ENCODE measurements at regions not wholly inside any gene's neighbourhood (a gene's known extent, or its start where the extent isn't known, plus 50 kb on each side); places are given as distances from the start of the nearest gene placed in this dataset.
"Not testable (repeated sequence)": the region's sequence is repeated elsewhere in the genome, so short reads cannot be mapped to it uniquely, and the experiment has no call there.

DNA sequence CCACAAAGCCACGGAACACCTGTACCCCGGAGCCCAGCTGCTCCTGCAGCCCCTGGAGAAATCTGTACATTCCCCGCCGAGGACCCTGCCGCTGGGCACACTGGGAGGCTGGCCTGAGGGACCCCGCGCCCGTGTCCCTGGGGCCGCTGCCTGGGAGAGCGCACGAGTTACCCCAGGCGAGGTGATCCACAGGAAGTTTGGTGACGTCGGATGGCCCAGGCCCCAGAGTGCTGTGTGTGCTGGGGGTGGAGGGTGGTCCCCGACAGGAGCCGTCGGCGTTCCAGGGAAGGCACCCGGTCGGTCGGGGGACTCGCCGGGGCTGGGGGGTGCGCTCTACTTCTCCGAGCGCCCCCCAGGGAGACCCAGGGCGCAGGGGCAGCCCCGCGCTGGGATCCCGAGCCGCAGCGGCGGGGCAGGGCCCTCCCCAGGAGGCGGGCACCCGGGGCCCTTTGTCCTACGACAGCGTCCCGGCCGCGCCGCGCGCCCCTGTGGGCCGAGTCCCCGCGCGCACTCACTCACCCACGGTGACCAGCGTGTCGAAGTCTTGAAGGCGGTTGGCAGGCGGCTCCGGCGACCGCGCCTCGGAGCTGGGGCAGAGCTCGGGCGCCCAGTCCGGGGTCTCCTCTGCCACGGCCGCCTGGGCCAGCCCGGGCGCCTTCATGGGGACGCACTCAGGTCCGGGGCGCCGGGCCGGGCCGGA is 129.5 kb upstream of the PRKX start:
- FAIRE-seq; in situ Hi-C loops (cut with MboI); H3K9me3 ChIP-seq (replicated peaks; ENCODE audit: control insufficient read depth, insufficient read depth, low read length); H3K27ac ChIP-seq (ENCODE audit: control insufficient read depth, insufficient read depth); H4K20me1 ChIP-seq (ENCODE audit: control insufficient read depth, insufficient read depth); POLR2A ChIA-PET; H3K4me2 ChIP-seq (ENCODE audit: control insufficient read depth, insufficient read depth); RAD21 ChIA-PET (ENCODE audit: unreplicated experiment); H3K36me3 ChIP-seq (ENCODE audit: control insufficient read depth in 2 of 2, insufficient read depth in 2 of 2, low read length in 1 of 2); intact Hi-C loops (cut with micrococcal nuclease; ENCODE audit: unreplicated experiment); H2AFZ ChIP-seq (ENCODE audit: control insufficient read depth, low read depth, low read length); BruUV-seq (replicated peaks); DNase-seq (ENCODE audit: low read depth, low spot score); H3K9ac ChIP-seq (ENCODE audit: control insufficient read depth, insufficient read depth, low read length); H3K4me1 ChIP-seq (ENCODE audit: control insufficient read depth, insufficient read depth, low read length); H3K79me2 ChIP-seq (ENCODE audit: control insufficient read depth, insufficient read depth, low read length); H3K27me3 ChIP-seq (replicated peaks in 1 of 2; ENCODE audit: control insufficient read depth in 2 of 2, insufficient read depth in 2 of 2, low read length in 1 of 2); SMC1A ChIA-PET (ENCODE audit: uncharacterized antibody, unreplicated experiment); CTCF ChIA-PET: not testable (repeated sequence)
- peak overlapping the region; percentile 50; the same call in 1 of the 2 replicates for H3K4me3 ChIP-seq
- 2% methylated on average over 24 of the region's 70 CpGs for WGBS (ENCODE audit: insufficient coverage, insufficient replicate concordance, low lambda C conversion rate, missing lambda C conversion rate)
- peak; percentile 75 for ATAC-seq
- TF ChIP-seq BHLHE40 (IDR thresholded peaks at IDR 0.05; ENCODE audit: borderline replicate concordance in 1 of 2, low read depth in 2 of 2, low read length in 1 of 2) = peak in 1 of 2 experiments; percentile 25; a peak in 1 of 4 replicates
- 0 out of 2 replicates have a peak, but pooled peaks have one; percentile 16 for TF ChIP-seq CREM (IDR thresholded peaks at IDR 0.05; ENCODE audit: low read depth)

GRCh38 chrX:3838754-3839153 is 125.3 kb upstream of the PRKX start:
- in situ Hi-C loops (cut with MboI); CTCF ChIA-PET; H3K9ac ChIP-seq (ENCODE audit: control insufficient read depth, insufficient read depth, low read length); H3K27ac ChIP-seq (ENCODE audit: control insufficient read depth, insufficient read depth); H3K27me3 ChIP-seq (replicated peaks in 1 of 2; ENCODE audit: control insufficient read depth in 2 of 2, insufficient read depth in 2 of 2, low read length in 1 of 2); H3K79me2 ChIP-seq (ENCODE audit: control insufficient read depth, insufficient read depth, low read length); H3K4me2 ChIP-seq (ENCODE audit: control insufficient read depth, insufficient read depth); SMC1A ChIA-PET (ENCODE audit: uncharacterized antibody, unreplicated experiment); H3K4me1 ChIP-seq (ENCODE audit: control insufficient read depth, insufficient read depth, low read length); ATAC-seq; H4K20me1 ChIP-seq (ENCODE audit: control insufficient read depth, insufficient read depth); FAIRE-seq; POLR2A ChIA-PET; RAD21 ChIA-PET (ENCODE audit: unreplicated experiment); H3K4me3 ChIP-seq; H2AFZ ChIP-seq (ENCODE audit: control insufficient read depth, low read depth, low read length); DNase-seq (ENCODE audit: low read depth, low spot score); intact Hi-C loops (cut with micrococcal nuclease; ENCODE audit: unreplicated experiment); H3K9me3 ChIP-seq (replicated peaks; ENCODE audit: control insufficient read depth, insufficient read depth, low read length); BruUV-seq (replicated peaks); H3K36me3 ChIP-seq (ENCODE audit: control insufficient read depth in 2 of 2, insufficient read depth in 2 of 2, low read length in 1 of 2): not testable (repeated sequence)
- 99% methylated on average over 13 of the region's 24 CpGs for WGBS (ENCODE audit: insufficient coverage, insufficient replicate concordance, low lambda C conversion rate, missing lambda C conversion rate)

- SMC1A ChIA-PET (ENCODE audit: uncharacterized antibody, unreplicated experiment); H3K27ac ChIP-seq (ENCODE audit: control insufficient read depth, insufficient read depth); RAD21 ChIA-PET (ENCODE audit: unreplicated experiment); H3K4me2 ChIP-seq (ENCODE audit: control insufficient read depth, insufficient read depth); H3K27me3 ChIP-seq (replicated peaks in 1 of 2; ENCODE audit: control insufficient read depth in 2 of 2, insufficient read depth in 2 of 2, low read length in 1 of 2); H3K4me3 ChIP-seq; H2AFZ ChIP-seq (ENCODE audit: control insufficient read depth, low read depth, low read length); H3K36me3 ChIP-seq (ENCODE audit: control insufficient read depth in 2 of 2, insufficient read depth in 2 of 2, low read length in 1 of 2); H3K9me3 ChIP-seq (replicated peaks; ENCODE audit: control insufficient read depth, insufficient read depth, low read length); in situ Hi-C loops (cut with MboI); BruUV-seq (replicated peaks); H4K20me1 ChIP-seq (ENCODE audit: control insufficient read depth, insufficient read depth); POLR2A ChIA-PET; ATAC-seq; H3K79me2 ChIP-seq (ENCODE audit: control insufficient read depth, insufficient read depth, low read length); H3K4me1 ChIP-seq (ENCODE audit: control insufficient read depth, insufficient read depth, low read length); intact Hi-C loops (cut with micrococcal nuclease; ENCODE audit: unreplicated experiment); FAIRE-seq; DNase-seq (ENCODE audit: low read depth, low spot score); CTCF ChIA-PET; H3K9ac ChIP-seq (ENCODE audit: control insufficient read depth, insufficient read depth, low read length): not testable (repeated sequence)
- 98% methylated on average over 19 of the region's 58 CpGs for WGBS (ENCODE audit: insufficient coverage, insufficient replicate concordance, low lambda C conversion rate, missing lambda C conversion rate)
Observed at GRCh38 chrX:3837958-3838643, 124.7 kb upstream of the PRKX start.

DNA sequence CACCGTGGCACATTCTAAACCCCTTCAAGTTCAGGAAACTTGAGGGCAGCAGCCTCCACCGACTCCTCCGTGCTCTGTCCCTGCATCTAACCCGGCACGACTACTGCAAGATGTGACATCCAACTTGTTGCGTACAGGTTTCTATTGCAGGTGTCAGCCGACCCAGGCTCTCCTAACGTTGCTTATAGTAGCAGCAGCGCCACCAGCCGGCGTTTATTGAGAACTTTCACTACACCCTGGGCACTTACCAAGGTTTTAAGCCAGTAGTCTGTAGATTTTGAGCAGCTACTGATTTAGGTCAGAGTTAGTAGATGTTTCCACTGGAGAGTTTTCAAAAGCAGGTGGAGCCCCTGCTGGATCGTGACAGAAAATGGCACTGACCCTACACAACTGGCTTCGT is 123.8 kb upstream of the PRKX start:
- FAIRE-seq = not testable (repeated sequence)

More for the DNA sequence above, 123.8 kb upstream of the PRKX start:
- SMC1A ChIA-PET (ENCODE audit: uncharacterized antibody, unreplicated experiment); H3K27ac ChIP-seq (ENCODE audit: control insufficient read depth, insufficient read depth); H3K4me1 ChIP-seq (ENCODE audit: control insufficient read depth, insufficient read depth, low read length); H2AFZ ChIP-seq (ENCODE audit: control insufficient read depth, low read depth, low read length); POLR2A ChIA-PET; H3K4me3 ChIP-seq; intact Hi-C loops (cut with micrococcal nuclease; ENCODE audit: unreplicated experiment); in situ Hi-C loops (cut with MboI); BruUV-seq (replicated peaks); H3K9ac ChIP-seq (ENCODE audit: control insufficient read depth, insufficient read depth, low read length); CTCF ChIA-PET; H3K36me3 ChIP-seq (ENCODE audit: control insufficient read depth in 2 of 2, insufficient read depth in 2 of 2, low read length in 1 of 2); H3K27me3 ChIP-seq (replicated peaks in 1 of 2; ENCODE audit: control insufficient read depth in 2 of 2, insufficient read depth in 2 of 2, low read length in 1 of 2); RAD21 ChIA-PET (ENCODE audit: unreplicated experiment); H3K4me2 ChIP-seq (ENCODE audit: control insufficient read depth, insufficient read depth); ATAC-seq; H4K20me1 ChIP-seq (ENCODE audit: control insufficient read depth, insufficient read depth); H3K9me3 ChIP-seq (replicated peaks; ENCODE audit: control insufficient read depth, insufficient read depth, low read length); DNase-seq (ENCODE audit: low read depth, low spot score); H3K79me2 ChIP-seq (ENCODE audit: control insufficient read depth, insufficient read depth, low read length): not testable (repeated sequence)
- 100% methylated on average over 1 of the region's 13 CpGs for WGBS (ENCODE audit: insufficient coverage, insufficient replicate concordance, low lambda C conversion rate, missing lambda C conversion rate)

Data from GM12878 (cell line).